NCI-H146 treated with DMSO at 0.1 percent for 48 hours (cell line): ENCODE measurements at regions not wholly inside any gene's neighbourhood (a gene's known extent, or its start where the extent isn't known, plus 50 kb on each side); places are given as distances from the start of the nearest gene placed in this dataset.
"Not testable (repeated sequence)": the region's sequence is repeated elsewhere in the genome, so short reads cannot be mapped to it uniquely, and the experiment has no call there.

Experiments
- DNase-seq: peaks from one replicate; lab custom pipeline; 2025; ENCODE audit not compliant: unreplicated experiment; lab: John Stamatoyannopoulos, UW

DNA sequence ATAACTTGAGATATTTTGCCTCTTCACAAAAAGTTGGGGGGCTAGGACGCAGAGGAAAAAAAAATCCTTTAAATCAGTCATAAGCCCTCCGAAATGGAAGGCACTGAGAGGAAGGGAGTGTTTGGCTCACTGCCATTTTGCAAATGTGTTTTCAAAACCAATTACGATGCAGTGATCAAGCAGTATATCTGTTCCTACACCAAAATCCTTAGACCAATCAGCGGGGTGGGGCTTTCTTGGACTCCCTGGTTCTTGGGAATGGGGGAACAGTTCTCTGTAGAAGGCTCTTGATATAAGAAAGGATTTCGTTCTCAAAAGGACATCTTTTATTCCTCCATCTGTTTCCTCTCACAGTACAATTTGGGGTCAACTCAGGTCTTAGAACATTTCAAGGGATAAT lies 478.6 kb upstream of the JARID2 start:
- DNase-seq, result no peak

DNA sequence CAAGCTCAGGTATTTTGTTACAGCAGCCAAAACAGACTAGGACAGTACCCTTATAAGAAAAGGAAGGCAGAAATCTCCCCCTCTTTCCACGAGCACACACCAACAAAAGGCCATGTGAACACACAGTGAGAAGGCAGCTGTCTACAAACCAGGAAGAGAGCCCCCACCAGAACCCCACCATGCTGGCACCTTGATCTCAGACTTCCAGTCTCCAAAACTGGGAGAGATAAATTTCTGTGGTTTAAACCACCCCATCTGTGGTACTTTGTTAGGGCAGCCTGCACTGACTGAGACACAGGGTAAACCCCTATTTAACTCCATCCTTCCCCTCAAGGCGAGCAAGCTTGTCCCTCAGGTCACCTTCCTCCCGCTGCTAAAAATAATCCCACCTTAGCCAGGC lies 475.8 kb upstream of the JARID2 start:
- no peak for DNase-seq

DNA sequence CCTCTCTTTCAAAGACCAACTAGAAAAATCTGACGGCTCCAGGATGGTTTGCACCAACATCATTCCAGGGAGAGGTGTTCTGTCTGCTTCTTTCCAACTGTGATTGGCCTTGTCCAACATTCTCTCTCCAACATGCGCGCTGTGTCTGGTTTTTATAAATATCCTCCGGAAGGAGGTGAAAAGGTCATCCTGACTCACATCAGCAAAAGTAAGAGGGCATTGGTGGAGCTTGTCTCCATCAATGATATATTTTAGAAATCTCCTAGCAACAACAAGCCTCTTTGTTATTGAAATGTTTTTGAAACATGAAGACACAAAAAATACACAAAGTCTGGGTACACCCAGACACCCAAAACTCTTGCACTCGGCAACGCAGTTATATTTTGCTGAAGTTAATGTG lies 475.3 kb upstream of the JARID2 start:
- no peak for DNase-seq

DNA sequence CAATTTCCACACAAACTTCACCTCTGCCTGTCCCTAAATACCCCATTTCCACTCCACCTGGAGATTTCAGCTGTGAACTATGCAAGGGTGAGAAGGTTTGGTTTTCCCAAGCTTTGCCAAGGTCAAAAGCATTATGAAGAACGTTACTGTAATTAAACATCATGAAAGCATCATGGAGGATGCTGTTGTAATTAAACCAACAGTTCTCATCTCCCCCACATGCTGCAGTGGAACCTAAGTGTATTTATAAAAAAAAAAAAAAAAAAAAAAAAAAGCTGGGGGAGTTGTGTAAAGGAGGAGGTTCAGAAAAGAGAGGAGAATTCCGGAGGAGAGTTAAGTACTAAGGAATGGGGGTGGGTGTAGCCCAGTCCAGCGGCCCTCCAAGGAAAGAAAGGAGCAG lies 474.9 kb upstream of the JARID2 start:
- no peak for DNase-seq

DNA sequence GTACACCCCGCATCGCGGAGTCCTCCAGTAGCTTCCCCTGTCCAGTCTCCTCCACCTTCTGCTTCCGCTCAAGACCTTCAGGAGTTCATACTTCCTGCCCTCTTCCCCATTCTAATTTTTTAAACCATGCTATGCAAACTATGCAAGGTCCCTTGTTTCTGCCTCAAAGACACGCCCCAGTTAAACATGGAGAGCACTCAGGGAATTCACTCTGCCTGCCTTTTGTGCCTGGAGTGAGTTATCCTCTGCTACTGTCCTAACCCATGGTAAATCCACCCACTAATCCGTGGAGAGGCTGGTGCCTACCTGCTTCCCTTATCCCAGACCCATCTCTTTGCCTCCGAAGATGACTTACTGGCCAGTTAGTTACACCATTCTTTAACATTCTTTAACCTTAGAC lies 473.7 kb upstream of the JARID2 start:
- no peak for DNase-seq

DNA sequence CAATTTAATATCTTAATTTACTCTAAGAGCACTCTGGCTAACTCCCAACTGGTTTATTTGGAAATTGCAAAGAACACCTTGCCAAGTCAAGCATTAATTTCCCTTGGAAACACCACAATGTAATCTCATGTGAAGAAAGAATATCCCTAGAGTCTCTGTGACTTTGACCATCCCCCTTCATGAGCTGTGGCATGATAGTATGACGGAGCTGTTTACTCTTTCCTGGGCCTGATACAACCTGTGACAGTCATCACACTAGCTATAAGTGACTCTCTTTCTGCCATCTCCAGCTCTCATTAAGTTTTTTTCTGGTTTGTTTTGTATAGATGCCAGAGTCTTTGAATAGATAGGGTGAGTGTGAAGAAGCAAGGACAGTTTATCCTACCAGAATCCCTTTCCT lies 470.3 kb upstream of the JARID2 start:
- no peak for DNase-seq

DNA sequence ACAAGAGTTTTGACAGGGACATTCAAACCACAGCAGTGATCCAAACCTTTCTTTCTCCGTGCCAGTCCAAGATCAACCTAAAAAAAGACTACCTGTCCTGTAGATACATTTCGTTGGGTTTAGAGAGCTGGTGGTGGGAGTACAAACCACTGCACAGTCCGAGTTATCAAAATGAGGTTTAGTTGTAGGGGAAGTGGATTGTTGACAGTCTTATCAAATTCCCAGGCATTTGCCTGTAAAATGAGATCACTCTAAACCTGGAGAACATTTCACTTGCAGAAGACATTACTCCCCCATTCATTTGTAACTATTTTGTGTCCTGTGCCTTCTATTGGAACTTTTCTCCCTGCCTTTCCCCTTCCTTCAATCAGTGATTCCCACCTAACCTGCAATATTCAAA lies 469.6 kb upstream of the JARID2 start:
- DNase-seq, result no peak

DNA sequence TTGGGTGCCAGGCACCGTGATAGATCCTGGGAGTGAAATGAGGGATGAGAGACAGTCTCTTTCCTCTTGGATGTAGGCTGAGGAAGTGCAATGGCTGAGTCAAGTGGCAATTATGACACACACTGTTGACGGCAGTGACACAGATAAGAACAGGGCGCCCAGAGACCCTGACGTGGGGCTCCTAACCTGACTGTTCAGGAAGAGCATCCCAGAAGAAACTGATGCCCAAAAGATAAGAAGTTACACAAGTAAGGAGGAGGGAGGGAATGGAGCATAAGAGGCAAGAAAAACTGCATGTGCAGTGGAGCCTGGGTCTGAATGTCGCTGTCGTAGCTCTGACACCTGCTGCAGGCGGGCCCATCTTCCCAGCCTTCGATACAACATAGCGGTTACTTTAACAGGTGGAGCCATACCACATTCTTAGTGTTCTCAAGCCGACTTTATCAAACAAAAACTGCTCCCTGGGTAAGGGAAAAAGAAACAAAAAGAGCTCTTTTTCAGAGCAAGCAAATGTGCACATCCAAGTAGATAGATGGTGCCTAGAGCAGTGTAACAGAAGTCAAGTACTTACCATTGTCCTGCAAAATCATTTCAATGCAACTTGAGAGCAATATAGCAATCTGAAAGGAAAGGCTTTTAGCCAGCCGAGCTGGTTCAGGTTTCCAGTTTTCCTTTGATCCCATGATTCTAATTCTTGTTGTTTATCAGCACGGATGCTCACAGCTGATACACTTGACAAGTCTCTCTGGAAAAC lies 463.9 kb upstream of the JARID2 start:
- DNase-seq, result no peak

DNA sequence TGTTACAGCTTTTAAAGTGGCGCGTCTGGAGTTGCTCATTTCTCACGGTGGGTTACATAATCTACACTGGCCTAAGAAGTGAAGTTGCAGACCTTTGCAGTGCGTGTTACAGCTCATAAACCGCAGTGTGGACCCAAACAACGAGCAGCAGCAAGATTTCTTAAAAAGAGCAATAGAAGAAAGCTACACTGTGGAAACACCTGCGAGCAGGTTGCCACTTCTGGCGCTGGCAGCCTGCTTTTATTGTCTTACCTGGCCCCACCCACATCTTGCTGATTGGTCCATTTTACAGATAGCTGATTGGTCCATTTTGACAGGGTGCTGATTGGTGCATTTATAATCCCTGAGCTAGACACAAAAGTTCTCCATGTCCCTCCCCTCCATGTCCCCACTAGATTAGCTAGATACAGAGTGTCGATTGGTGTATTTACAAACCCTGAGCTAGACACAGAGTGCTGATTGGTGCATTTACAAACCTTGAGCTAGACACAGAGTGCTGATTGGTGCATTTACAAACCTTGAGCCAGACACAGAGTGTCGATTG lies 462.9 kb upstream of the JARID2 start:
- DNase-seq, result not testable (repeated sequence)

DNA sequence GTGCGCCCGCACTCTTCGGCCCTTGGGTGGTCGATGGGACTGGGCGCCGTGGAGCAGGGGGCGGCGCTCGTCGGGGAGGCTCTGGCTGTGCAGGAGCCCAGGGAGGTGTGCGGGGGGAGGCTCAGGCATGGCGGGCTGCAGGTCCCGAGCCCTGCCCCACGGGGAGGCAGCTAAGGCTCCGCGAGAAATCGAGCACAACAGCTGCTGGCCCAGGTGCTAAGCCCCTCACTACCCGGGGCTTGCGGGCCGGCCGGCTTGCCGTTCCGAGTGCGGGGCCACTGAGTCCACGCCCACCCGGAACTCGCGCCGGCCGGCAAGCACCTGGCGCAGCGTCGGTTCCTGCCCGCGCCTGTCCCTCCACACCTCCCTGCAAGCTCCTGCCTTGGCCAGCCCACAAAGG lies 462.3 kb upstream of the JARID2 start:
- DNase-seq, result no peak

DNA sequence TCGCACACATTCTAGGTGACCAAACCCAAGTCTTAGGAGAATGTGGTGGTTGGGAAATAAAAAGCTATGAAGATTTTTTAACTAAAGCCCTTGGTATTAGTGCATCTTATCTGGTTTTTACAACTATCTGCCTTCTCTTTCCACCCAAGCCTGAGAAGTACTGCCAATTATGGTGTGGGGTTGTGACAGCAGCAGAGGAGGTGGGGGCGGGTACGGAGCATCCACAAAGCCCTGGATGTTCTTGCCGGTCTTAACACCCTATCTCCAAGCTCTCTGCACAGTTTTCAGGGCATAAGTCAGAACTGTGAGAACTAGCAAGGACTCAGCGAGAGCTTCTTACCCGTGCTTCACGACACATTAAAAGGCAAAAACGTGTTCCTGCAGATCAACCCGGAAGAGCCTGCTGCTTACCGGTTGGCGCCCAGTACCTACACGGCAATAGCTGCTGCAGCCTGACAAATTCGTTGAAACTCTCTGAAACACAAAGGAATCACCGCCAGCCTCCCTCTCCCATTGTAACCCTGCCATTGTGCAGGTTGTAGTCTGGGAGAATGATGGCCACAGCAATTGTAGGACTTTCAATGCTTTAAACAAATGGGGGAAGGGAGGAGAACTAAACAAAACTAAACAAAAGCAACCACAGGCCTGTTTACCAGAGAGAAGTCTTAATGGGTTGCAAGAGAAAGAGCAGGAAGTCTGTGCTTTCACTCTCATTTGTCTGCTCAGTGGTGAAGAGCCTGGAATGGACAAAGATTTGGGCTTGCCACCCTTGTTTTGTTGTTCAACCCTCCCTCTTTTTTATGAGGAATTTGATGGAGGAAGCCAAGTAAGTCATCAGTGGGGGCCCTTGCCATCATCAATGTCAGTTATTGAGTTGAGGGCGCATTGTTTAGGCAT lies 461.0 kb upstream of the JARID2 start:
- peak; percentile 38 for DNase-seq

DNA sequence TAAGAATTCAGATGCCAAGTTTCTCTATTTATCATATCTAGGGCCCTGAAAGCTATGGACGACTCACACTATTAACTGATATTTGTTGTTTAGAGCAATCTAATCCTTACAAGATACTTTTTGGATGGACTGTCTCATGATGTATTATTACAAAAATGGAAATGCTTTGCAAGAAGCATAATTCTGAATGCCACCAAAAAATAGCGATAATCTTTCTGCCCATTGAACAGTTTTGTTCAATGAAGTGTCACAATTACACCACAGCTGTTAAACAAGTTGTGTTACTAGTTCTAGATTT lies 460.4 kb upstream of the JARID2 start:
- no peak for DNase-seq

DNA sequence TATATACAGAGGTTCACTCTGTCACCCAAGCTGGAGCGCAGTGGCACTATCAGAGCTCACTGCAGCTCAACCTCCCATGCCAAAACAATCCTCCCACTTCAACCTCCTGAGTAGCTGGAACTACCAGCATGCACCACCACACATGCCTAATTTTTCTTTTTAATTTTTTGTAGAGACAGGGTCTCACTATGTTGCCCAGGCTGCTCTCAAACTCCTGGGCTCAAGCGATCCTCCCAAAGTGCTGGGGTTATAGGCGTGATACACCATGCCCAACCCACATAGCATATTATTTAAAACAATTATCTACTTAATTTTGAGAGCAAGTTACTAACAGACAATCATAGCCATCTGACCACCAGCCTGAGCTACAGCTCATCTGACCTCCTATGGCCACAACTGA lies 459.9 kb upstream of the JARID2 start:
- DNase-seq, result no peak

DNA sequence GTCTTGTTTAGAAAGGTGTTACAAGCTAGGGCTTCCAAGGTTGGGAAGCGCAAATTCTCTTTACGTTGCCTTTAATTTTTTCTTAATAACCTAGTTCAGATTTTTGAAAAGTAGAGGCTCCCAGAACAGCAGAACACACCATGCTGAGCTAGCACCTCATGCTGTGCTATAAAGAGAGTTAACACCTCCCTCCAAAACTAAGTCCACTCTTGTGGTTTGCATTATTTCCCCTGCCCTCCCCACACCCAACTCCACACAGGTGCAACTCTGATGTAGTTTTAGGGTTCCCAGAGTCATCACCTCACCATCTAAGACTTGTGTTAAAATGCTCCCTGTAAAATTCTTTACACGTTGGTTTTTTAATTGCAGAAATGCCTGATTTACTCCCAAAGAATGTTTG lies 459.4 kb upstream of the JARID2 start:
- DNase-seq, result no peak

DNA sequence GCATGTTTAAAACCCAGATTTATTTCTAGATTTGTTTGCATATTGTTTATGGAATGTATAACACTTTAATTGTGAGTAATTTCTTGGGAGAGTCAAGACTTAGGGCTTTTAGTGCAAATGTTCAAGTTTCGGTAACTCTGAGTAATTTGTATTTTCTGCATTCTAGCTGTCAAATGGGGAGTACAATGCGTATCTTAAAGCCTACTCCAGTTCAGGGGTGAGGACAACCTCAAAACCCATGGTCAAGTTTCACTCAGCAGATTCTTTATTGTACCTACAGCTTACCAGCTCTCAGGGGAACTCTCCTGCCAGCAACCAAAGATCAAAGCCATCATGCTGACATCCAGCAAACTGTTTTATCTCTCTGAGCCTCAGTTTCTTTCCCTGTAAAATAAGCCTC lies 458.6 kb upstream of the JARID2 start:
- no peak for DNase-seq

DNA sequence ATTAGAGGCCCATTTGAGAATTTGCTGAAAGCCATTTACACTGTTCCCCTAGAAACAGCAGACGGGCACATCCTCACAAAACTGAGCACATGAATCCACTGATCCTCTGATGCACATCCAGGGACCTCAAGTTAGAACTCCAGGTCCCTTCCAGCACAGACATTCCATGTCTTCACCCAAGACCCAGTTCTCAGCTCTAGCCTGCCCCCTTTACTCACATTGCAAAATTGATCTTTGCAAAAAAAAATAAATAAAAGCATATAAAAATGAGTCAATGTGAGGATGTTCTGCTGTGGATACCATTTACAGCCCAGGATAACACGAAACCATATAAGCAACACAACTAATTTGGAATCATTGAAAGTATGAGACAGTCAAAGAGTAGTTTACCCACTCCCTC lies 458.2 kb upstream of the JARID2 start:
- DNase-seq, result no peak

DNA sequence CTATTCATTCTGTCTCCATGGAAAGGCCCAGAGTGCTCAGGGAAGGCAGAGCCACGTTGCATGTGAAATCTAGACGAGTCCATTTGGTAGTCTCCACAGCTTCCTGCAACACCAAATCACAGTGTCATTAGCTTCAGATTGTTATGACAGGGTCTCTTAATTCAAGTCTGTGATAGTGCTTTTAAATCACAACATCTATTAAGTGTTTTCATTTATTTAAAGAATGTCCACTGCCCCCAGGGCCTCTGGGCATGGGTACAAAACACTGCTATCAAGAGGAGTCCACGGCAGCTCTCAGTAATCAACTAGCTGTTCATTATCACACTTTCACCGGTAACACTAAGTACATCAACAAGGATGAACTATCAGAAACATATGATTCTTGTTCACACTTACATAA lies 455.9 kb upstream of the JARID2 start:
- no peak for DNase-seq

DNA sequence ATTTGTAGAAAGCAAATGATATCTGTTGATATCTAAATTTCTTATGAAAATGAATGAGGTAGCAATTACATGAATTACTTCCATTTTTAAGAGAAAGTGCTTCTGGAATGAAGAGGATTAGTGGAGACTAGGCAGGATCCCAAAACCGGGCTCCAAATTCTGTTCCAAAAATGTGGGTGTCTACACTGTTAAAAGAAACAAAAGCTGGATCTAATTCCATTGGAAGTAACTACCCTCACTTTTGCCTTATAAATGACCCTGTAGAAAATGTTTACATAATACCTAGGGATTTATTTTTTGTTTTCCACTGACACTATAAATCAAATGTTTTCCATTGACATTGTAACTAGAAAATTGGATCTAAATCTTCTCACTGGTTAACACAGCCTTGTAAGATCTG lies 454.9 kb upstream of the JARID2 start:
- no peak for DNase-seq

DNA sequence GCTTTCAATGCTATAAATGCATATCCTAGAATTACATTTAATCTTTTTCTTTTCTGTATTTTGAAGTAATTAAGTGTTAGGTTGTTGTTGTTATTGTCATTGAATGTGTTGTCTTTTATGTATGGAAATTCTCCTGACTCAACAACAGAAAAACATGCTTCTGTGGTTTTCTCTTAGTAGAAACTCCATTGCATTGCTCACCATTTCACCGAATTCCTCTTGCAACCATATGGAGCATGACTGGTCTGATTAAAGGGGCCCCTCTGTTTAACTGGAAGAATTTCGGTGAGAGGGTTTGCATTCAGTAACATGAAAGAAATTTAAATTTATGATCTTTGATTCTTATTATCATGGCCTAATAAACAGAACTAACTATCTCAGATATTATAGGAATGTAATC lies 454.3 kb upstream of the JARID2 start:
- no peak for DNase-seq

DNA sequence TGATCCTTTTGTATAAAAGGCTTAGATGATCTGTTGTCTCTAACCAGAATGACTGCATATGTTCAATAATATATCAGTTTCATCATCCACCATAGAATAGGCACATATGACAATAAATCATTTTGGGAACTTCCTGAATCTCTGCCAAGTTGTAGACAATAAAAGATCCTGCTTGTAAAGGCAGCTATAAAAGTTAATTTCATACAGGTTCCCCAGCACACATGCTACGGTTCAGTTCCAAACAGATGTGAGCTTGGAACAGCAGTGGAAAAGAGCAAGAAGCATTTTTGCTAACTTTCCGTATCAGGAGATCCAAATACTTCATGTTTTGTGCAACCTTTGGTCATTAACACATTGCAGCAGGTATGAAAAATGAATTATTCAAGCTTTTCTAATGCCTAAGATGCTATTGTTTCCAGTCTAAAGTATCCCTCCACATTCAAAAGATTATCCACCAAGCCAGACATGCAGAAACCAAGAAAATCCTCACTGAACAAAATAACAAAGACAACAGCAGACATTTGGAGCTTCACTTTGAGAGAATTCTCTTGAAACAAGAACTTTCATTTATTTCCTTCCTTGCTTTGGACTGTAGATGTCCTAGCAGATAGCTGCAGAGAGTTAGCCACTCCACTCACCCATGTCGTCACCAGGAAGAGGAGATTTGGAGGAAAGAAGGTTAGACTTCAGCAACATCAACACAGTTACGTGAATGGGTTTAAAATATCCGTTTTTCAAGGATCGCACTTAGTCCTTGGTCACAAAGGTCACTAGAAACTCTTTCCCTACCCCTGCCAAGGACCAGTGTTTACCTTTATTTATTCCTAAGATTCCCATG lies 453.5 kb upstream of the JARID2 start:
- DNase-seq, result no peak

DNA sequence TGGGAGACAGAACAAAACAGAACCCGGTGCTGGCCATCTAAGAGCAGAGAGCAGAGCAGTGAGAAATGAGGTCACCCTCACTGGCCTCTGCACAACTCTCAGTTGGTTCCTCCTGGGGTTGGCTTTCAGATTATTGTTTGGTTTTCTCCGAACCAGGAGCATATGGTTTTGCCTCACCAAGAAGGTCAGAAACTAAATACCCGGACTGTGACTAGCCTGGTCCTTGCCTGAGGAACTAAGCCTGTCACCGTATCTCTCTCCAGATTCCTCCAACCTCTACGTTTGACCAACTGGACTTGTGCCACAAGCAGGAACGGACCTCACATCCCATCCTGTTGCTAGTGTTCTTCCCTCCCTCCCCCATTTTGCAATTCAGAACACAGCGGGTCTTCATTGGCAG lies 450.4 kb upstream of the JARID2 start:
- no peak for DNase-seq
